ENCODE measurements at regions not wholly inside any gene's neighbourhood (a gene's known extent, or its start where the extent isn't known, plus 50 kb on each side); places are given as distances from the start of the nearest gene placed in this dataset.

DNA sequence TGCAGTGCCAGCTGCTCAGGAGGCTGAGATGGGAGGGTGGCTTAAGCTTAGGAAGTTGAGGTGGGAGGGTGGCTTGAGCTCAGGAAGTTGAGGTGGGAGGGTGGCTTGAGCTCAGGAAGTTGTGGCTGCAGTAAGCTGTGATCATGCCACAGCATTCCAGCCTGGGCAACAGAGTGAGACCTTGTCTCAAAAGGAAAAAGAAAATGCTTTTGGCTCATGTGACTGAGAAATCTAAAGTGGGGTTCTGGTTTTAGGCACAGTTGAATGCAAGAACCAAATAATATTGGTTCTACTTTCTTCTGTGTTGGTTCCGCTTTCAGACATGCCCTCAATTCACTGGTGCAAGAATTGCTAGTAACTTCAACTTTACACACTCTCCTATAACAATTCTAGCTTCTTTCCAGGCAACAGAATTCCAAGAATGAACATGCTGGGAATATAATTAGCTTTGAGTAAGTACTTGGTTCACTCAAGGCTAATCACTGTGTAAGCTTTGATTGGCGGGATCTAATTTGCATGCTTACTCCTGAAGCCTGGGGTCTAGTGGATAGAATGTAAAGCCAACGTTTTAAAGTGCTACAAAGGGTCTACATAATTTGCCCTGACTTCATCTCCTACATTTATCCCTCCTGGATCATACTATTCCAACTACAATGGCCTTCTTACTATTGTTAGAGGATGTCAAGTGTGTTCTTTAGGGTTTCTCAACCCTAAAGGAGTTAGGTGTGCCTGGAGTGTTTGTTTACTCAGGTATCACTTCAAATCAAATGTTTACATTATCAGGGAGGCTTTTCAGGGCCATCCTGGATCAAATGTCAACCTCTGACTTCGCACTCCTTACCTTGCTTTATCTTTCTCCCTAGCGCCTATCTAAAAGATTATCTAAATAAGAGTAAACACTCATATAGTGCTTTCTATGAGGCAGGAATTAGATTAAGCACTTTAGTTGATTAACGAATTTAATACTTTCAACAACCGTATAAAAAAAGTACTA is 115.1 kb downstream of the SLC16A1 start (continued):
- TF ChIP-seq, protein P1, sequence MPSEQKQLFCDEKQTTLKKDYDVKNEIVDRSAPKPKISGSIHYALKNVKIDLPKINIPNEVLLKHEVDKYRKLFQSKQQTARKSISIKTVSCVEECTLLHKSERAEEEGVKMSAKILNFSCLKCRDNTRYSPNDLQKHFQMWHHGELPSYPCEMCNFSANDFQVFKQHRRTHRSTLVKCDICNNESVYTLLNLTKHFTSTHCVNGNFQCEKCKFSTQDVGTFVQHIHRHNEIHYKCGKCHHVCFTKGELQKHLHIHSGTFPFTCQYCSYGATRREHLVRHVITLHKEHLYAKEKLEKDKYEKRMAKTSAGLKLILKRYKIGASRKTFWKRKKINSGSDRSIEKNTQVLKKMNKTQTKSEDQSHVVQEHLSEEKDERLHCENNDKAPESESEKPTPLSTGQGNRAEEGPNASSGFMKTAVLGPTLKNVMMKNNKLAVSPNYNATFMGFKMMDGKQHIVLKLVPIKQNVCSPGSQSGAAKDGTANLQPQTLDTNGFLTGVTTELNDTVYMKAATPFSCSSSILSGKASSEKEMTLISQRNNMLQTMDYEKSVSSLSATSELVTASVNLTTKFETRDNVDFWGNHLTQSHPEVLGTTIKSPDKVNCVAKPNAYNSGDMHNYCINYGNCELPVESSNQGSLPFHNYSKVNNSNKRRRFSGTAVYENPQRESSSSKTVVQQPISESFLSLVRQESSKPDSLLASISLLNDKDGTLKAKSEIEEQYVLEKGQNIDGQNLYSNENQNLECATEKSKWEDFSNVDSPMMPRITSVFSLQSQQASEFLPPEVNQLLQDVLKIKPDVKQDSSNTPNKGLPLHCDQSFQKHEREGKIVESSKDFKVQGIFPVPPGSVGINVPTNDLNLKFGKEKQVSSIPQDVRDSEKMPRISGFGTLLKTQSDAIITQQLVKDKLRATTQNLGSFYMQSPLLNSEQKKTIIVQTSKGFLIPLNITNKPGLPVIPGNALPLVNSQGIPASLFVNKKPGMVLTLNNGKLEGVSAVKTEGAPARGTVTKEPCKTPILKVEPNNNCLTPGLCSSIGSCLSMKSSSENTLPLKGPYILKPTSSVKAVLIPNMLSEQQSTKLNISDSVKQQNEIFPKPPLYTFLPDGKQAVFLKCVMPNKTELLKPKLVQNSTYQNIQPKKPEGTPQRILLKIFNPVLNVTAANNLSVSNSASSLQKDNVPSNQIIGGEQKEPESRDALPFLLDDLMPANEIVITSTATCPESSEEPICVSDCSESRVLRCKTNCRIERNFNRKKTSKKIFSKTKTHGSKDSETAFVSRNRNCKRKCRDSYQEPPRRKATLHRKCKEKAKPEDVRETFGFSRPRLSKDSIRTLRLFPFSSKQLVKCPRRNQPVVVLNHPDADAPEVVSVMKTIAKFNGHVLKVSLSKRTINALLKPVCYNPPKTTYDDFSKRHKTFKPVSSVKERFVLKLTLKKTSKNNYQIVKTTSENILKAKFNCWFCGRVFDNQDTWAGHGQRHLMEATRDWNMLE (tag by site-specific recombination; conservative IDR thresholded peaks at IDR 0.05; ENCODE audit: low read depth) = no peak
- TF ChIP-seq OSR2 (tag by site-specific recombination; IDR thresholded peaks at IDR 0.05) (peak; percentile 43; the same call in 1 of the 2 replicates), ZNF529 (tag by site-specific recombination; IDR thresholded peaks at IDR 0.05; ENCODE audit: insufficient replicate concordance) (no peak), ZNF555 (tag by site-specific recombination; conservative IDR thresholded peaks at IDR 0.05) (no peak), ZNF704 (tag by site-specific recombination; IDR thresholded peaks at IDR 0.05) (no peak), INSM2 (tag by site-specific recombination; IDR thresholded peaks at IDR 0.05) (no peak), ZNF510 (tag by site-specific recombination; IDR thresholded peaks at IDR 0.05; ENCODE audit: insufficient replicate concordance) (no peak), ZNF626 (tag by site-specific recombination; IDR thresholded peaks at IDR 0.05) (no peak), ZNF843 (tag by site-specific recombination; IDR thresholded peaks at IDR 0.05) (0 out of 2 replicates have a peak, but pooled peaks have one; percentile 12), ZNF18 (tag by site-specific recombination; IDR thresholded peaks at IDR 0.05) (no peak), SP7 (tag by site-specific recombination; IDR thresholded peaks at IDR 0.05) (no peak), ZNF121 (tag by site-specific recombination; IDR thresholded peaks at IDR 0.05) (peak; percentile 38; the same call in 1 of the 2 replicates), ZNF785 (tag by site-specific recombination; IDR thresholded peaks at IDR 0.05) (no peak), TSHZ1 (tag by site-specific recombination; IDR thresholded peaks at IDR 0.05; ENCODE audit: borderline replicate concordance) (no peak), ZNF239 (tag by site-specific recombination; IDR thresholded peaks at IDR 0.05) (no peak), KLF9 (tag by site-specific recombination; IDR thresholded peaks at IDR 0.05; ENCODE audit: low read depth) (no peak), ZBTB48 (tag by site-specific recombination; IDR thresholded peaks at IDR 0.05) (no peak), WT1 (tag by site-specific recombination; IDR thresholded peaks at IDR 0.05) (peak; percentile 98)
- TF ChIP-seq, protein P2, sequence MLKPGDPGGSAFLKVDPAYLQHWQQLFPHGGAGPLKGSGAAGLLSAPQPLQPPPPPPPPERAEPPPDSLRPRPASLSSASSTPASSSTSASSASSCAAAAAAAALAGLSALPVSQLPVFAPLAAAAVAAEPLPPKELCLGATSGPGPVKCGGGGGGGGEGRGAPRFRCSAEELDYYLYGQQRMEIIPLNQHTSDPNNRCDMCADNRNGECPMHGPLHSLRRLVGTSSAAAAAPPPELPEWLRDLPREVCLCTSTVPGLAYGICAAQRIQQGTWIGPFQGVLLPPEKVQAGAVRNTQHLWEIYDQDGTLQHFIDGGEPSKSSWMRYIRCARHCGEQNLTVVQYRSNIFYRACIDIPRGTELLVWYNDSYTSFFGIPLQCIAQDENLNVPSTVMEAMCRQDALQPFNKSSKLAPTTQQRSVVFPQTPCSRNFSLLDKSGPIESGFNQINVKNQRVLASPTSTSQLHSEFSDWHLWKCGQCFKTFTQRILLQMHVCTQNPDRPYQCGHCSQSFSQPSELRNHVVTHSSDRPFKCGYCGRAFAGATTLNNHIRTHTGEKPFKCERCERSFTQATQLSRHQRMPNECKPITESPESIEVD (tag by site-specific recombination; IDR thresholded peaks at IDR 0.05) = peak; percentile 62
- TF ChIP-seq, protein P3, sequence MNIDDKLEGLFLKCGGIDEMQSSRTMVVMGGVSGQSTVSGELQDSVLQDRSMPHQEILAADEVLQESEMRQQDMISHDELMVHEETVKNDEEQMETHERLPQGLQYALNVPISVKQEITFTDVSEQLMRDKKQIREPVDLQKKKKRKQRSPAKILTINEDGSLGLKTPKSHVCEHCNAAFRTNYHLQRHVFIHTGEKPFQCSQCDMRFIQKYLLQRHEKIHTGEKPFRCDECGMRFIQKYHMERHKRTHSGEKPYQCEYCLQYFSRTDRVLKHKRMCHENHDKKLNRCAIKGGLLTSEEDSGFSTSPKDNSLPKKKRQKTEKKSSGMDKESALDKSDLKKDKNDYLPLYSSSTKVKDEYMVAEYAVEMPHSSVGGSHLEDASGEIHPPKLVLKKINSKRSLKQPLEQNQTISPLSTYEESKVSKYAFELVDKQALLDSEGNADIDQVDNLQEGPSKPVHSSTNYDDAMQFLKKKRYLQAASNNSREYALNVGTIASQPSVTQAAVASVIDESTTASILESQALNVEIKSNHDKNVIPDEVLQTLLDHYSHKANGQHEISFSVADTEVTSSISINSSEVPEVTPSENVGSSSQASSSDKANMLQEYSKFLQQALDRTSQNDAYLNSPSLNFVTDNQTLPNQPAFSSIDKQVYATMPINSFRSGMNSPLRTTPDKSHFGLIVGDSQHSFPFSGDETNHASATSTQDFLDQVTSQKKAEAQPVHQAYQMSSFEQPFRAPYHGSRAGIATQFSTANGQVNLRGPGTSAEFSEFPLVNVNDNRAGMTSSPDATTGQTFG (tag by site-specific recombination; IDR thresholded peaks at IDR 0.05; ENCODE audit: borderline replicate concordance) = no peak

Measured in HEK293 (cell line).